ENCODE measurements at regions not wholly inside any gene's neighbourhood (a gene's known extent, or its start where the extent isn't known, plus 50 kb on each side); places are given as distances from the start of the nearest gene placed in this dataset.
A peak's percentile ranks its signal among the peaks of the same experiment; 100 is the strongest.

DNA sequence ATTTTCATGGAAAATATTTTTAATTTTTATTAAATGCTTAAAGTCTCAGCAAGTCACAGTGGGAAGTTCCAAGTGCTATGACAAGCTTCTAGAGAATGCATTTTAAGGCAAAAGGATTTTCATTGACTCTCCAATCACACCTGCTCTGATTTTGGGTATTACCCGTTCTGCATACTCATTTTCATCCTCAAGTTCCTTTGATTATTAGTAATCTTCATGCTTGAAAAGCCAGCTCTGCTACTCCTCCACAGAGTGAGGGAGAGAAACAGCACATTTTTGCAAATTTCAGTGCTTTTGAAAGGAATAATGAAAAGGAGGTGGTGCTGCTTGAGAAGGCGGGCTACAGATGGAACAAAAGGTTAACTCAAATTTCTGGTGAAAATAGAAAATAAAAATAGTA, 450.7 kb downstream of the NSUN3 start:
- no peaks in the 10 kb centered on the region for H3K36me3 ChIP-seq
- H3K4me1 ChIP-seq (ENCODE audit: low read depth), result no peaks in the 10 kb centered on the region
- no peak for TF ChIP-seq CTCF (IDR thresholded peaks at IDR 0.05; ENCODE audit: low read depth, low read length)
- H3K9me3 ChIP-seq (ENCODE audit: low read depth), result no peaks in the 10 kb centered on the region
- H3K27me3 ChIP-seq, result no peaks in the 10 kb centered on the region
- no peak overlapping the region for H3K27ac ChIP-seq
- H3K4me3 ChIP-seq, result no peak overlapping the region
- DNase-seq (ENCODE audit: low read depth in 1 of 2, low spot score in 1 of 2), result no peak

- no peak overlapping the region for H3K27ac ChIP-seq
- no peak for TF ChIP-seq CTCF (IDR thresholded peaks at IDR 0.05; ENCODE audit: low read depth, low read length)
- no peaks in the 10 kb centered on the region for H3K36me3 ChIP-seq
- H3K4me3 ChIP-seq, result no peak overlapping the region
- H3K4me1 ChIP-seq (ENCODE audit: low read depth), result peaks cover 16% of the 10 kb centered on the region
- DNase-seq (ENCODE audit: low read depth in 1 of 2, low spot score in 1 of 2), result no peak
- H3K9me3 ChIP-seq (ENCODE audit: low read depth), result no peaks in the 10 kb centered on the region
- H3K27me3 ChIP-seq, result no peaks in the 10 kb centered on the region
These were observed 453.1 kb downstream of the NSUN3 start for GRCh38 chr3:94515983-94516382.

DNA sequence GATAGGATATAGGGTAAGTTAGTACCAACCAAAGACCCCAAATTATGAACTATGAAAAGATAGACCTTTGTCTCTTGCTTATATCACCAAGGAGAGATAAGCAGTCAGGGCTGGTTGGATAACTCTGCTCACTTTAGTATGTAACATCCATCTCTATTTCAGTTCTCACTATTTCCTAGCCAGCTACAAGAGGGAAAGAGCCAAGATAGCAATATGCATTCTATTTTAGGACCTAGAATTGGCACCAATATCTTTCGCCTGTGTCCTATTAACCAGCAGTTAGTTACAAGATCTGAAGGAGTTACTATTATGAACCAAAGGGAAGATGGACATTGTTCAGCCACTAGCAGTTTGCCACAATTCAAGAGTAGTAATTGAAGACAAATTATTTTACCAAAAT, 457.5 kb downstream of the NSUN3 start:
- Histone ChIP-seq H3K27me3 (no peaks in the 10 kb centered on the region), H3K4me3 (no peak overlapping the region), H3K9me3 (ENCODE audit: low read depth) (no peaks in the 10 kb centered on the region), H3K4me1 (ENCODE audit: low read depth) (peaks cover 45% of the 10 kb centered on the region), H3K36me3 (no peaks in the 10 kb centered on the region), H3K27ac (peak overlapping the region; percentile 63)
- TF ChIP-seq CTCF (IDR thresholded peaks at IDR 0.05; ENCODE audit: low read depth, low read length), result no peak
- peak in 1 of 2 donors; percentile 15 for DNase-seq (ENCODE audit: low read depth in 1 of 2, low spot score in 1 of 2)

DNA sequence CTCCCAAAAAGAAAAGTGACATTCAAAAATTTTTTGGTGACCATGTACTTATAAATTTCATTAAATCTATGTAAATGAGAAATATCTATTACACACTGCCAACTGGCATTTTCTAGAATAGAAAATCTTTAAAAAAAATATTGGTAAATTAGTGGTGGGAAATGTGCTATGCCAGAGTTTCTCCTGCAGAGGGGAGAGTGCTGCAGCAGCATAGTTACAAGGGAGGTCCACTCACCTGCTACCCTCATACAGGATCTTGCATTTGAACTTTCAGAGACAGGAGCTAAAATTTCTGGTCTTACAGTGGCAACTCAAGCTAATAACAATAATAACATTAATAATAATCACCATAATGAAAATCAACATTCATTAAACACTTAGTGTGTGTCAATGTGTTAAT, 459.6 kb downstream of the NSUN3 start:
- H3K36me3 ChIP-seq, result no peaks in the 10 kb centered on the region
- DNase-seq (ENCODE audit: low read depth in 1 of 2, low spot score in 1 of 2), result peak in 1 of 2 donors; percentile 60
- peaks cover 47% of the 10 kb centered on the region for H3K4me1 ChIP-seq (ENCODE audit: low read depth)
- H3K4me3 ChIP-seq, result no peak overlapping the region
- no peak overlapping the region for H3K27ac ChIP-seq
- TF ChIP-seq CTCF (IDR thresholded peaks at IDR 0.05; ENCODE audit: low read depth, low read length), result no peak
- no peaks in the 10 kb centered on the region for H3K9me3 ChIP-seq (ENCODE audit: low read depth)
- H3K27me3 ChIP-seq, result no peaks in the 10 kb centered on the region

DNA sequence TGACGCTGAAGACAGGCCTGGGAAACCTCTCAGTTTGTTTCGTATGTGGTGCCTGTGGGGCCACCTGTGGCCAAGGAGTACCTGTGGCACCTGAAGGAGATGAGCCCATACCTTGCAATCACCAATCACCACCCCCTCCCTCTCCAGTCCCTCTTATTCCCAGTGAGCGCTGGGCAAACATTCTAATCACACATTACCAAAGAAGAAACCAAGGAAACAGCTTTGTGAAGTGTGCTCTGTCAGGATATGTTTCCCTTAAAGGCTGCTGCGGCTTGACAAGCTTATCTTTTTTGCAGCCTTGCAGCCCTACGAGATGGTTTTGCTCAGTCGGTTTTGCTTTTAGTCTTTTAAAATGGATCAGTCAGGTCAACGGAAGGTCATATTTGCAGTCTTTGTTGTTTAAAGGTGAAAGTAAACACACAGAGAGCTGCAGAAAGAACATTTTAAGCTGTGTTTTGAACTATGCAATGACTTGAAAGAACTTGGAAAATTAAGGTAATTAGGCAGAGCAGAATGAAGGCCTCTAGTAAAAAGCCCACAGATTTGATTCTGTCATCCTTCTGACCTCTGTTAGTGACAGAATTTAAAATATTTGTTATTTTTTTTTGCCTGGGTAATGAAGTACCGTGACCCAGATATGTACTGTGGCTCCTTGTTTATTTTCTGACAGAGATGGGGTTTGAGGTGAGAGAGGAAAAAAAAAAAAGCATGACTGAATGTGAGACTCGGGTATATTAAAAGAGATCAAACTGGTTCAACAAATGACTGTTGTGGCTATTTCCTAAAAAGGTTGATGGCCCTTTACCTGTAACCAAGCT, 461.4 kb downstream of the NSUN3 start:
- no peaks in the 10 kb centered on the region for H3K9me3 ChIP-seq (ENCODE audit: low read depth)
- peak overlapping the region; percentile 83 for H3K27ac ChIP-seq
- H3K27me3 ChIP-seq, result no peaks in the 10 kb centered on the region
- no peaks in the 10 kb centered on the region for H3K36me3 ChIP-seq
- no peak overlapping the region for H3K4me3 ChIP-seq
- DNase-seq (ENCODE audit: low read depth in 1 of 2, low spot score in 1 of 2), result peak in 1 of 2 donors; percentile 69
- peaks cover 47% of the 10 kb centered on the region for H3K4me1 ChIP-seq (ENCODE audit: low read depth)
- TF ChIP-seq CTCF (IDR thresholded peaks at IDR 0.05; ENCODE audit: low read depth, low read length), result no peak

Data from cardiac muscle cell (in vitro differentiated cells and primary cell).